ENCODE measurements at regions not wholly inside any gene's neighbourhood (a gene's known extent, or its start where the extent isn't known, plus 50 kb on each side); places are given as distances from the start of the nearest gene placed in this dataset.

DNA sequence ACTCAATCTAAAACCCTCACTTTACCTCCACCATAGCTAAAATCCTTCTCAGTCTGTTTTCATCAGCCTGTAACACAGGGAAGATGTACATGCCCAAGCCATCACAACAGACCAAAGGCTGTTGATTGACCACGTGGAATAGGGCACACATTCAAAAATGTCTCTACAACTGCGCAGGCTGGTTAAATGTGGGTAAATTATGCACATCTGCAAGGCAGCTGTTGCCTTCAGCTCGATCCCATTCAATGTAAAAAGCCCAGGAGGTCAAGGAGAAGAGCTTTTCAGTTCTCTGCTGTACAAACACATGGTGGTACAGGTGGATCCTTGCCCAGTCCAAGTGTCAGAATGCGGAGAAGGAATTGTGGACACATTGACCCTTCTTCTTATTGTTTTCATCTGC is 354.0 kb downstream of the FLRT2 start:
- no peaks in the 10 kb centered on the region for H3K4me1 ChIP-seq (replicated peaks in 1 of 2)
- H3K36me3 ChIP-seq (replicated peaks in 1 of 2), result no peaks in the 10 kb centered on the region
- no peak for TF ChIP-seq POLR2A (IDR thresholded peaks at IDR 0.05)
- TF ChIP-seq, protein P1, sequence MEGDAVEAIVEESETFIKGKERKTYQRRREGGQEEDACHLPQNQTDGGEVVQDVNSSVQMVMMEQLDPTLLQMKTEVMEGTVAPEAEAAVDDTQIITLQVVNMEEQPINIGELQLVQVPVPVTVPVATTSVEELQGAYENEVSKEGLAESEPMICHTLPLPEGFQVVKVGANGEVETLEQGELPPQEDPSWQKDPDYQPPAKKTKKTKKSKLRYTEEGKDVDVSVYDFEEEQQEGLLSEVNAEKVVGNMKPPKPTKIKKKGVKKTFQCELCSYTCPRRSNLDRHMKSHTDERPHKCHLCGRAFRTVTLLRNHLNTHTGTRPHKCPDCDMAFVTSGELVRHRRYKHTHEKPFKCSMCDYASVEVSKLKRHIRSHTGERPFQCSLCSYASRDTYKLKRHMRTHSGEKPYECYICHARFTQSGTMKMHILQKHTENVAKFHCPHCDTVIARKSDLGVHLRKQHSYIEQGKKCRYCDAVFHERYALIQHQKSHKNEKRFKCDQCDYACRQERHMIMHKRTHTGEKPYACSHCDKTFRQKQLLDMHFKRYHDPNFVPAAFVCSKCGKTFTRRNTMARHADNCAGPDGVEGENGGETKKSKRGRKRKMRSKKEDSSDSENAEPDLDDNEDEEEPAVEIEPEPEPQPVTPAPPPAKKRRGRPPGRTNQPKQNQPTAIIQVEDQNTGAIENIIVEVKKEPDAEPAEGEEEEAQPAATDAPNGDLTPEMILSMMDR (IDR thresholded peaks at IDR 0.05), result no peak
- H3K27me3 ChIP-seq, result no peaks in the 10 kb centered on the region
- intact Hi-C loops (cut with DNase I), result no loop called here
- WGBS, 4 donors, result 46 to 64% (median 57%) methylated on average over 4 of the region's 4 CpGs
- H3K9me3 ChIP-seq (replicated peaks in 1 of 3), result no peaks in the 10 kb centered on the region
- H3K4me3 ChIP-seq, result no peak overlapping the region
- no peak overlapping the region for H3K27ac ChIP-seq
- DNase-seq, result no peak

DNA sequence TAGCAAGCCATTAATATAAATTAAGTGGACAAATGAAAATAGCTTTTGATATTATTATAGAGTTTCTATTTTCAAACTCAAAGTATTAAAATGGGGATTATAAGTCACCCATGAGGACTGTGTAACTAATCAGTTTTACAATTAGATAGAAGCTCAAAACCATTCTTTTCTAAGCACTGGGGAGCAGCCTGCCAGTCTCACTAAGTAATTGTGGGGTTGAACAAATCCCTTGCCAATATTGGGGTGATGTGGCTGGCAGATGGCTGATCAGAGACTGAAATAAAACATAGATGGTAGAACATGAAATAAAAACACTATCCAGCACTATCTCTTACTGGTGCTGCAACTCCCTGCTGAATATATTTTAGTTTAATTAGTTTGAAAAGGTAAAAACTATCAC is 353.2 kb downstream of the FLRT2 start:
- DNase-seq, result no peak
- Histone ChIP-seq H3K9me3 (replicated peaks in 1 of 3) (no peaks in the 10 kb centered on the region), H3K27ac (no peak overlapping the region), H3K27me3 (no peaks in the 10 kb centered on the region), H3K36me3 (replicated peaks in 1 of 2) (no peaks in the 10 kb centered on the region), H3K4me1 (replicated peaks in 1 of 2) (no peaks in the 10 kb centered on the region), H3K4me3 (no peak overlapping the region)
- no peak for TF ChIP-seq POLR2A (IDR thresholded peaks at IDR 0.05)
- TF ChIP-seq, protein P1 (IDR thresholded peaks at IDR 0.05), result no peak
- intact Hi-C loops (cut with DNase I), result no loop called here

DNA sequence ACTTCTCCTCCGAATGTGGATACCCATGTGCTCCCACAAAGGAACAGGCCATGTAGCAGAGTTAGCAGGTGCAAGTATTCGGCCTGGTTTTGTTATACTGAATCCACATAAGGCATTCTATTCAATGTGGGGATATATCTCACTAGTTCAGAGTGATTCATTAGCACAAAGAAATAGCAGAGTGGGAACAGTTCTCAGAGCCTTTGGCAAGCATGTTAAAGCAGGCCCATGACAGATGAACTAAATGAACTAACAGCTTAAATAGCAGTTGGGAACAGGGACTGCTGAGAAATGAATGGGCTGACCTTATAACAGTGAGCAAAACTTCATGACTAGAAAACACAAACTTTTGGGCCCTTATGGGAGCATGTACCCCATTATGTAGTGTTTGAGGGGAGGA is 352.0 kb downstream of the FLRT2 start:
- TF ChIP-seq, protein P1 (IDR thresholded peaks at IDR 0.05), result no peak
- TF ChIP-seq POLR2A (IDR thresholded peaks at IDR 0.05), result no peak
- Histone ChIP-seq H3K27me3 (no peaks in the 10 kb centered on the region), H3K36me3 (replicated peaks in 1 of 2) (no peaks in the 10 kb centered on the region), H3K4me3 (no peak overlapping the region), H3K27ac (no peak overlapping the region), H3K9me3 (replicated peaks in 1 of 3) (no peaks in the 10 kb centered on the region), H3K4me1 (replicated peaks in 1 of 2) (no peaks in the 10 kb centered on the region)
- 85 to 94% (median 89%) methylated on average over 2 of the region's 2 CpGs for WGBS, 4 donors
- DNase-seq, result no peak
- intact Hi-C loops (cut with DNase I), result no loop called here

- Histone ChIP-seq H3K36me3 (replicated peaks in 1 of 2) (no peaks in the 10 kb centered on the region), H3K9me3 (replicated peaks in 1 of 3) (no peaks in the 10 kb centered on the region), H3K4me1 (replicated peaks in 1 of 2) (no peaks in the 10 kb centered on the region), H3K27ac (no peak overlapping the region), H3K27me3 (peaks cover 6% of the 10 kb centered on the region), H3K4me3 (no peak overlapping the region)
- intact Hi-C loops (cut with DNase I), result no loop called here
- no peak for DNase-seq
- TF ChIP-seq POLR2A (IDR thresholded peaks at IDR 0.05), result no peak
- TF ChIP-seq, protein P1 (IDR thresholded peaks at IDR 0.05), result no peak
- WGBS, 4 donors, result 74 to 80% (median 76%) methylated on average over 7 of the region's 7 CpGs
Observed at GRCh38 chr14:85878874-85879273, 348.9 kb downstream of the FLRT2 start.

Data from adrenal gland (tissue), 9 donors.